HEK293 (cell line): ENCODE measurements at regions not wholly inside any gene's neighbourhood (a gene's known extent, or its start where the extent isn't known, plus 50 kb on each side); places are given as distances from the start of the nearest gene placed in this dataset.

ENCODE experiments used
- GLI4 ChIP-seq: fragments of 450-650 bp; formaldehyde crosslinking; IDR thresholded peaks from 2 replicates; pipeline ENCODE4 v1.5.1; 2016; ENCODE audit warnings: missing biosample characterization, missing genetic modification characterization
- GLIS1 ChIP-seq: fragments of 450-650 bp; formaldehyde crosslinking; IDR thresholded peaks from 2 replicates; pipeline ENCODE4 v1.5.1; 2016; ENCODE audit warnings: missing biosample characterization, missing genetic modification characterization
- HOXD13 ChIP-seq: sonication (generic); formaldehyde crosslinking; IDR thresholded peaks from 2 replicates; pipeline ENCODE4 v1.8.0; 2022; ENCODE audit warnings: missing genetic modification reagents, borderline replicate concordance
- KLF1 ChIP-seq: fragments of 450-650 bp; formaldehyde crosslinking; IDR thresholded peaks from 2 replicates; pipeline ENCODE4 v1.5.1; 2016; ENCODE audit warnings: missing biosample characterization, missing genetic modification characterization
- KLF10 ChIP-seq: fragments of 450-650 bp; IDR thresholded peaks from 2 replicates; pipeline ENCODE4 v1.5.1; 2018; ENCODE audit warnings: missing biosample characterization, mild to moderate bottlenecking, missing genetic modification characterization
- KLF16 ChIP-seq: fragments of 450-650 bp; formaldehyde crosslinking; IDR thresholded peaks from 2 replicates; pipeline ENCODE4 v1.5.1; 2017; ENCODE audit warnings: missing biosample characterization, missing genetic modification characterization
- SALL2 ChIP-seq: fragments of 450-650 bp; formaldehyde crosslinking; IDR thresholded peaks from 2 replicates; pipeline ENCODE4 v1.5.0; 2017; ENCODE audit warnings: missing biosample characterization, mild to moderate bottlenecking, missing genetic modification characterization, borderline replicate concordance
- SETDB1 ChIP-seq: IDR thresholded peaks from one replicate; pipeline ENCODE4 v1.6.1; 2017; ENCODE audit warnings: mild to moderate bottlenecking, low read length, moderate library complexity, mixed read lengths; ENCODE audit not compliant: insufficient read length
- SP2 ChIP-seq: fragments of 450-650 bp; formaldehyde crosslinking; IDR thresholded peaks from 2 replicates; pipeline ENCODE4 v1.5.1; 2016; ENCODE audit warnings: missing biosample characterization, missing genetic modification characterization
- TRIM28 ChIP-seq: IDR thresholded peaks from 2 replicates; pipeline ENCODE4 v1.6.1; 2011; ENCODE audit warnings: low read length, control low read depth, borderline replicate concordance
- WT1 ChIP-seq: fragments of 450-650 bp; formaldehyde crosslinking; IDR thresholded peaks from 2 replicates; pipeline ENCODE4 v1.5.1; 2016; ENCODE audit warnings: missing biosample characterization, missing genetic modification characterization
- YY1 ChIP-seq: fragments of 450-650 bp; formaldehyde crosslinking; IDR thresholded peaks from 2 replicates; pipeline ENCODE4 v1.5.1; 2018; ENCODE audit warnings: missing biosample characterization, missing genetic modification characterization
- ZBTB17 ChIP-seq: fragments of 450-650 bp; formaldehyde crosslinking; IDR thresholded peaks from 2 replicates; pipeline ENCODE4 v1.5.1; 2016; ENCODE audit warnings: missing biosample characterization, missing genetic modification characterization
- ZBTB48 ChIP-seq: fragments of 450-650 bp; formaldehyde crosslinking; IDR thresholded peaks from 2 replicates; pipeline ENCODE4 v1.5.1; 2016; ENCODE audit warnings: missing biosample characterization, missing genetic modification characterization
- ZNF121 ChIP-seq: fragments of 450-650 bp; formaldehyde crosslinking; IDR thresholded peaks from 2 replicates; pipeline ENCODE4 v1.5.1; 2016; ENCODE audit warnings: missing biosample characterization, missing genetic modification characterization
- ZNF174 ChIP-seq: fragments of 450-650 bp; formaldehyde crosslinking; IDR thresholded peaks from 2 replicates; pipeline ENCODE4 v1.5.0; 2017; ENCODE audit warnings: missing biosample characterization, mild to moderate bottlenecking, missing genetic modification characterization
- ZNF292 ChIP-seq: fragments of 450-650 bp; formaldehyde crosslinking; IDR thresholded peaks from 2 replicates; pipeline ENCODE4 v1.5.1; 2016; ENCODE audit warnings: low read depth, missing biosample characterization, missing genetic modification characterization, borderline replicate concordance
- ZNF311 ChIP-seq: fragments of 450-650 bp; formaldehyde crosslinking; IDR thresholded peaks from 2 replicates; pipeline ENCODE4 v1.5.1; 2017; ENCODE audit warnings: missing biosample characterization, missing genetic modification characterization, borderline replicate concordance
- ZNF48 ChIP-seq: fragments of 450-650 bp; formaldehyde crosslinking; IDR thresholded peaks from 2 replicates; pipeline ENCODE4 v1.5.1; 2016; ENCODE audit warnings: missing biosample characterization, missing genetic modification characterization
- ZNF514 ChIP-seq: fragments of 450-650 bp; formaldehyde crosslinking; IDR thresholded peaks from 2 replicates; pipeline ENCODE4 v1.5.1; 2016; ENCODE audit warnings: missing biosample characterization, missing genetic modification characterization
- ZNF558 ChIP-seq: fragments of 450-650 bp; formaldehyde crosslinking; IDR thresholded peaks from 2 replicates; pipeline ENCODE4 v1.5.1; 2016; ENCODE audit warnings: missing biosample characterization, missing genetic modification characterization
- ZNF560 ChIP-seq: fragments of 450-650 bp; formaldehyde crosslinking; IDR thresholded peaks from 2 replicates; pipeline ENCODE4 v1.5.1; 2017; ENCODE audit warnings: missing biosample characterization, missing genetic modification characterization, borderline replicate concordance
- ZNF561 ChIP-seq: fragments of 450-650 bp; IDR thresholded peaks from 2 replicates; pipeline ENCODE4 v1.5.1; 2018; ENCODE audit warnings: missing biosample characterization, missing genetic modification characterization, borderline replicate concordance
- ZNF585B ChIP-seq: fragments of 450-650 bp; formaldehyde crosslinking; IDR thresholded peaks from 2 replicates; pipeline ENCODE4 v1.5.1; 2016; ENCODE audit warnings: missing biosample characterization, missing genetic modification characterization
- ZNF621 ChIP-seq: fragments of 450-650 bp; formaldehyde crosslinking; IDR thresholded peaks from 2 replicates; pipeline ENCODE4 v1.5.1; 2017; ENCODE audit warnings: missing biosample characterization, missing genetic modification characterization
- ZNF670 ChIP-seq: fragments of 450-650 bp; formaldehyde crosslinking; IDR thresholded peaks from 2 replicates; pipeline ENCODE4 v1.5.1; 2016; ENCODE audit warnings: missing biosample characterization, missing genetic modification characterization, low read depth
- ZNF785 ChIP-seq: fragments of 450-650 bp; formaldehyde crosslinking; IDR thresholded peaks from 2 replicates; pipeline ENCODE4 v1.5.1; 2016; ENCODE audit warnings: missing biosample characterization, missing genetic modification characterization
- ZNF791 ChIP-seq: fragments of 450-650 bp; formaldehyde crosslinking; IDR thresholded peaks from 2 replicates; pipeline ENCODE4 v1.5.1; 2016; ENCODE audit warnings: missing biosample characterization, missing genetic modification characterization
- ZNF830 ChIP-seq: fragments of 450-650 bp; IDR thresholded peaks from 2 replicates; pipeline ENCODE4 v1.5.0; 2018; ENCODE audit warnings: missing biosample characterization, missing genetic modification characterization, low read depth, mild to moderate bottlenecking, moderate library complexity
- ZSCAN16 ChIP-seq: fragments of 450-650 bp; formaldehyde crosslinking; IDR thresholded peaks from 2 replicates; pipeline ENCODE4 v1.5.1; 2016; ENCODE audit warnings: missing biosample characterization, missing genetic modification characterization
- ZSCAN30 ChIP-seq: fragments of 450-650 bp; IDR thresholded peaks from 2 replicates; pipeline ENCODE4 v1.5.1; 2018; ENCODE audit warnings: missing biosample characterization, mild to moderate bottlenecking, missing genetic modification characterization, moderate library complexity
- TF ChIP-seq, protein P1 (sequence below): fragments of 450-650 bp; formaldehyde crosslinking; IDR thresholded peaks from 2 replicates; pipeline ENCODE4 v1.5.1; 2016; ENCODE audit warnings: missing biosample characterization, missing genetic modification characterization
- TF ChIP-seq, protein P2 (sequence below): fragments of 450-650 bp; formaldehyde crosslinking; IDR thresholded peaks from 2 replicates; pipeline ENCODE4 v1.5.1; 2016; ENCODE audit warnings: missing biosample characterization, missing genetic modification characterization
- TF ChIP-seq, protein P3 (sequence below): fragments of 450-650 bp; formaldehyde crosslinking; IDR thresholded peaks from 2 replicates; pipeline ENCODE4 v1.5.1; 2016; ENCODE audit warnings: missing biosample characterization, missing genetic modification characterization
- TF ChIP-seq, protein P4 (sequence below): fragments of 450-650 bp; formaldehyde crosslinking; IDR thresholded peaks from 2 replicates; pipeline ENCODE4 v1.5.1; 2016; ENCODE audit warnings: missing biosample characterization, missing genetic modification characterization, borderline replicate concordance
- TF ChIP-seq, protein P5 (sequence below): fragments of 450-650 bp; formaldehyde crosslinking; IDR thresholded peaks from 2 replicates; pipeline ENCODE4 v1.5.1; 2016; ENCODE audit warnings: missing biosample characterization, missing genetic modification characterization

DNA sequence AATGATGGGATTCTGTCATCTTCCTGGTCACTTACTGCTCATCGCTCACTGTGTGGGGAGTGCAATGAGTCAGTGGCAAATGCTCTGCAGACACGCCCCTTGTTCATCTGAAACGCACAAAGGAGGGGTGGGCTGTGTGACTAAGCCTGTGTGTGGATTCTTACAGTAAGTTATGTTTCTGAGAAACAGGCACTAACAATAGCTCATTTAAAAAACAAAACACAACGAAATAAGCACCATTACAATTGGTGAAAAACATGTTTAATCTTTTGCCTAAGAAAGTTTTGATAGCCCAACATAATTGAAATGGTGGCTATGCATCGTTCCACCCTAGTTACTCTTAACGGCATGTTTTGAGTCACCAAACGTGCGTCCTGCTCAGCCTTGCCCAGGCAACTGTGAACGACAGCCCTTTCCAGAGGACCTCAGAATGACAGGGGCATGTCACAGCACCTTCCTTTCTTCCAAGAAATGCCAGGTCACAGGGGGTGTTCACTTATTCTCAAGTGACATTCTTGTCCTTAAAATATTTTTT, 118.4 kb upstream of the SGK1 start (continued):
- TF ChIP-seq, protein P1, sequence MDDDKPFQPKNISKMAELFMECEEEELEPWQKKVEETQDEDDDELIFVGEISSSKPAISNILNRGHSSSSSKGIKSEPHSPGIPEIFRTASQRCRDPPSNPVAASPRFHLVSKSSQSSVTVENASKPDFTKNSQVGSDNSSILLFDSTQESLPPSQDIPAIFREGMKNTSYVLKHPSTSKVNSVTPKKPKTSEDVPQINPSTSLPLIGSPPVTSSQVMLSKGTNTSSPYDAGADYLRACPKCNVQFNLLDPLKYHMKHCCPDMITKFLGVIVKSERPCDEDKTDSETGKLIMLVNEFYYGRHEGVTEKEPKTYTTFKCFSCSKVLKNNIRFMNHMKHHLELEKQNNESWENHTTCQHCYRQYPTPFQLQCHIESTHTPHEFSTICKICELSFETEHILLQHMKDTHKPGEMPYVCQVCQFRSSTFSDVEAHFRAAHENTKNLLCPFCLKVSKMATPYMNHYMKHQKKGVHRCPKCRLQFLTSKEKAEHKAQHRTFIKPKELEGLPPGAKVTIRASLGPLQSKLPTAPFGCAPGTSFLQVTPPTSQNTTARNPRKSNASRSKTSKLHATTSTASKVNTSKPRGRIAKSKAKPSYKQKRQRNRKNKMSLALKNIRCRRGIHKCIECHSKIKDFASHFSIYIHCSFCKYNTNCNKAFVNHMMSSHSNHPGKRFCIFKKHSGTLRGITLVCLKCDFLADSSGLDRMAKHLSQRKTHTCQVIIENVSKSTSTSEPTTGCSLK (tag by site-specific recombination) = no peak
- no peak for TF ChIP-seq ZNF830 (tag by site-specific recombination)
- no peak for TF ChIP-seq ZNF561 (tag by site-specific recombination)
- TF ChIP-seq ZNF174 (tag by site-specific recombination) = no peak
- TF ChIP-seq HOXD13 (CRISPR knock-in tag) = no peak
- peak; percentile 47; the same call in 1 of the 2 replicates for TF ChIP-seq KLF10 (tag by site-specific recombination)
- TF ChIP-seq ZNF558 (tag by site-specific recombination) = no peak
- TF ChIP-seq WT1 (tag by site-specific recombination) = no peak; the same call in 1 of the 2 replicates
- no peak for TF ChIP-seq ZNF514
- no peak for TF ChIP-seq YY1
- TF ChIP-seq GLI4 (tag by site-specific recombination) = no peak
- TF ChIP-seq ZSCAN30 (tag by site-specific recombination) = no peak
- TF ChIP-seq GLIS1 (tag by site-specific recombination) = no peak
- TF ChIP-seq, protein P2, sequence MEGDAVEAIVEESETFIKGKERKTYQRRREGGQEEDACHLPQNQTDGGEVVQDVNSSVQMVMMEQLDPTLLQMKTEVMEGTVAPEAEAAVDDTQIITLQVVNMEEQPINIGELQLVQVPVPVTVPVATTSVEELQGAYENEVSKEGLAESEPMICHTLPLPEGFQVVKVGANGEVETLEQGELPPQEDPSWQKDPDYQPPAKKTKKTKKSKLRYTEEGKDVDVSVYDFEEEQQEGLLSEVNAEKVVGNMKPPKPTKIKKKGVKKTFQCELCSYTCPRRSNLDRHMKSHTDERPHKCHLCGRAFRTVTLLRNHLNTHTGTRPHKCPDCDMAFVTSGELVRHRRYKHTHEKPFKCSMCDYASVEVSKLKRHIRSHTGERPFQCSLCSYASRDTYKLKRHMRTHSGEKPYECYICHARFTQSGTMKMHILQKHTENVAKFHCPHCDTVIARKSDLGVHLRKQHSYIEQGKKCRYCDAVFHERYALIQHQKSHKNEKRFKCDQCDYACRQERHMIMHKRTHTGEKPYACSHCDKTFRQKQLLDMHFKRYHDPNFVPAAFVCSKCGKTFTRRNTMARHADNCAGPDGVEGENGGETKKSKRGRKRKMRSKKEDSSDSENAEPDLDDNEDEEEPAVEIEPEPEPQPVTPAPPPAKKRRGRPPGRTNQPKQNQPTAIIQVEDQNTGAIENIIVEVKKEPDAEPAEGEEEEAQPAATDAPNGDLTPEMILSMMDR = no peak
- no peak for TF ChIP-seq SALL2
- TF ChIP-seq, protein P3, sequence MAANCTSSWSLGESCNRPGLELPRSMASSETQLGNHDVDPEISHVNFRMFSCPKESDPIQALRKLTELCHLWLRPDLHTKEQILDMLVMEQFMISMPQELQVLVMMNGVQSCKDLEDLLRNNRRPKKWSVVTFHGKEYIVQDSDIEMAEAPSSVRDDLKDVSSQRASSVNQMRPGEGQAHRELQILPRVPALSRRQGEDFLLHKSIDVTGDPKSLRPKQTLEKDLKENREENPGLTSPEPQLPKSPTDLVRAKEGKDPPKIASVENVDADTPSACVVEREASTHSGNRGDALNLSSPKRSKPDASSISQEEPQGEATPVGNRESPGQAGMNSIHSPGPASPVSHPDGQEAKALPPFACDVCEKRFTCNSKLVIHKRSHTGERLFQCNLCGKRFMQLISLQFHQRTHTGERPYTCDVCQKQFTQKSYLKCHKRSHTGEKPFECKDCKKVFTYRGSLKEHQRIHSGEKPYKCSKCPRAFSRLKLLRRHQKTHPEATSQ = no peak
- TF ChIP-seq KLF16 (tag by site-specific recombination) = no peak
- TF ChIP-seq ZNF621 (tag by site-specific recombination) = no peak
- TF ChIP-seq, protein P4, sequence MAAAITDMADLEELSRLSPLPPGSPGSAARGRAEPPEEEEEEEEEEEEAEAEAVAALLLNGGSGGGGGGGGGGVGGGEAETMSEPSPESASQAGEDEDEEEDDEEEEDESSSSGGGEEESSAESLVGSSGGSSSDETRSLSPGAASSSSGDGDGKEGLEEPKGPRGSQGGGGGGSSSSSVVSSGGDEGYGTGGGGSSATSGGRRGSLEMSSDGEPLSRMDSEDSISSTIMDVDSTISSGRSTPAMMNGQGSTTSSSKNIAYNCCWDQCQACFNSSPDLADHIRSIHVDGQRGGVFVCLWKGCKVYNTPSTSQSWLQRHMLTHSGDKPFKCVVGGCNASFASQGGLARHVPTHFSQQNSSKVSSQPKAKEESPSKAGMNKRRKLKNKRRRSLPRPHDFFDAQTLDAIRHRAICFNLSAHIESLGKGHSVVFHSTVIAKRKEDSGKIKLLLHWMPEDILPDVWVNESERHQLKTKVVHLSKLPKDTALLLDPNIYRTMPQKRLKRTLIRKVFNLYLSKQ (tag by site-specific recombination) = no peak
- TF ChIP-seq ZNF48 (tag by site-specific recombination) = no peak
- peak; percentile 93 for TF ChIP-seq TRIM28
- no peak for TF ChIP-seq ZSCAN16 (tag by site-specific recombination)
- TF ChIP-seq, protein P5, sequence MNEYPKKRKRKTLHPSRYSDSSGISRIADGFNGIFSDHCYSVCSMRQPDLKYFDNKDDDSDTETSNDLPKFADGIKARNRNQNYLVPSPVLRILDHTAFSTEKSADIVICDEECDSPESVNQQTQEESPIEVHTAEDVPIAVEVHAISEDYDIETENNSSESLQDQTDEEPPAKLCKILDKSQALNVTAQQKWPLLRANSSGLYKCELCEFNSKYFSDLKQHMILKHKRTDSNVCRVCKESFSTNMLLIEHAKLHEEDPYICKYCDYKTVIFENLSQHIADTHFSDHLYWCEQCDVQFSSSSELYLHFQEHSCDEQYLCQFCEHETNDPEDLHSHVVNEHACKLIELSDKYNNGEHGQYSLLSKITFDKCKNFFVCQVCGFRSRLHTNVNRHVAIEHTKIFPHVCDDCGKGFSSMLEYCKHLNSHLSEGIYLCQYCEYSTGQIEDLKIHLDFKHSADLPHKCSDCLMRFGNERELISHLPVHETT = no peak
- no peak for TF ChIP-seq ZNF785 (tag by site-specific recombination)
- TF ChIP-seq ZNF560 = no peak
- no peak for TF ChIP-seq ZNF791
- no peak for TF ChIP-seq ZNF670 (tag by site-specific recombination)
- TF ChIP-seq ZNF585B = no peak
- TF ChIP-seq KLF1 (tag by site-specific recombination) = peak; percentile 20; the same call in 1 of the 2 replicates
- no peak for TF ChIP-seq ZNF311 (tag by site-specific recombination)
- TF ChIP-seq SP2 (tag by site-specific recombination) = no peak
- TF ChIP-seq ZNF292 = no peak
- no peak for TF ChIP-seq ZNF121 (tag by site-specific recombination)
- no peak for TF ChIP-seq SETDB1
- peak; percentile 82 for TF ChIP-seq ZBTB17 (tag by site-specific recombination)
- no peak for TF ChIP-seq ZBTB48 (tag by site-specific recombination)
